Testis (tissue), 2 donors: ENCODE measurements at regions not wholly inside any gene's neighbourhood (a gene's known extent, or its start where the extent isn't known, plus 50 kb on each side); places are given as distances from the start of the nearest gene placed in this dataset.

ENCODE experiments used
- DNase-seq: peaks from one replicate; pipeline ENCODE4 v3.0.0-alpha.2; 2019
- H3K27ac ChIP-seq, 2 donors: fragments of 200-600 bp; sonication (generic); one replicate each; pipeline ENCODE4 v1.5.1; 2019
- H3K27me3 ChIP-seq: fragments of 200-600 bp; sonication (generic); one replicate; pipeline ENCODE4 v1.5.1; 2019
- H3K36me3 ChIP-seq: fragments of 200-600 bp; sonication (generic); one replicate; pipeline ENCODE4 v1.5.1; 2017; ENCODE audit warnings: low read depth; ENCODE audit errors: missing control alignments
- H3K4me1 ChIP-seq: fragments of 200-600 bp; sonication (generic); one replicate; pipeline ENCODE4 v1.5.1; 2019
- H3K4me3 ChIP-seq, 2 donors: fragments of 200-600 bp; sonication (generic); one replicate each; pipeline ENCODE4 v1.5.1; 2017 to 2019
- H3K9me3 ChIP-seq: fragments of 200-600 bp; sonication (generic); one replicate; pipeline ENCODE4 v1.5.1; 2017
- CTCF ChIP-seq, 3 experiments: fragments of 450-650 bp in 2 of 3; fragments of 200-600 bp in 1 of 3; sonication (generic) in 1 of 3; IDR thresholded peaks; one replicate each; pipeline ENCODE4 v1.5.1; 2016 to 2019; ENCODE audit warnings: antibody characterized with exemption in 3 of 3, mild to moderate bottlenecking in 2 of 3, moderate library complexity in 1 of 3
- POLR2A ChIP-seq: fragments of 450-650 bp; IDR thresholded peaks from one replicate; pipeline ENCODE4 v1.6.1; 2017; ENCODE audit warnings: antibody characterized with exemption, mild to moderate bottlenecking, moderate library complexity
- WGBS, 2 donors: methylation state at CpG; one replicate each; pipeline ENCODE4 v1.1.5; 2018; 5-methylcytosine and 5-hydroxymethylcytosine counted together
- intact Hi-C: fragments of 100-400 bp; cut with DNase I; formaldehyde crosslinking; loops from one replicate; pipeline ENCODE4 v1.15.1; 2023; ENCODE audit warnings: low total_unique reads

GRCh38 chr4:22063613-22064012 lies 115.0 kb upstream of the KCNIP4 start:
- intact Hi-C loops: no loop called here
- Histone ChIP-seq H3K27ac (no peak overlapping the region), H3K36me3 (no peaks in the 10 kb centered on the region), H3K9me3 (no peaks in the 10 kb centered on the region), H3K27me3 (no peaks in the 10 kb centered on the region), H3K4me3 (no peak overlapping the region), H3K4me1 (no peaks in the 10 kb centered on the region)
- WGBS, 2 donors: 74 to 78% methylated on average over 1 of the region's 1 CpG
- DNase-seq: no peak
- TF ChIP-seq POLR2A (no peak), CTCF (IDR thresholded peaks at IDR 0.05) (no peak)

- WGBS, 2 donors: 31 to 95% methylated on average over 3 of the region's 3 CpGs
- intact Hi-C loops: no loop called here
- no peak overlapping the region for H3K4me3 ChIP-seq
- no peak for DNase-seq
- no peak overlapping the region for H3K27ac ChIP-seq
- TF ChIP-seq CTCF (IDR thresholded peaks at IDR 0.05): no peak
- no peak for TF ChIP-seq POLR2A
- H3K27me3 ChIP-seq: no peaks in the 10 kb centered on the region
- no peaks in the 10 kb centered on the region for H3K4me1 ChIP-seq
- H3K9me3 ChIP-seq: no peaks in the 10 kb centered on the region
- no peaks in the 10 kb centered on the region for H3K36me3 ChIP-seq
Measured at GRCh38 chr4:22062676-22063075, 114.1 kb upstream of the KCNIP4 start.

DNA sequence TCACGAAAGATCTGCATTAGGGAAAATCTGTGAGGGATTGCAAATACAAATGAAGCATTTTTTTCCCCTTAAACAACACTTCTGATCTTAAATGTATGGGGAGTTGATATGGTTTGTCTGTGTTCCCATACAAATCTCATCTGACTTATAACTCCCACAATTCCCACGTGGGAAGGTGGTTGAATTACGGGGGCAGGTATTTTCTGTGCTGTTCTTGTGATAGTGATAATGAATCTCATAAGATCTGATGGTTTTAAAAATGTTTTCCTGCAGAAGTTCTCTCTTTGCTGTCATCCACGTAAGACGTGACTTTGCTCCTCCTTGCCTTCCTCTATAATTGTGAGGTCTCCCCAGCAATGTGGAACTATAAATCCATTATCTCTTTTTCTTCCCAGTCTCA lies 107.4 kb upstream of the KCNIP4 start:
- Histone ChIP-seq H3K36me3 (no peaks in the 10 kb centered on the region), H3K27me3 (no peaks in the 10 kb centered on the region), H3K4me3 (no peak overlapping the region), H3K27ac (no peak overlapping the region), H3K9me3 (no peaks in the 10 kb centered on the region), H3K4me1 (no peaks in the 10 kb centered on the region)
- DNase-seq: no peak
- intact Hi-C loops: no loop called here
- WGBS, 2 donors: 68 to 69% methylated on average over 5 of the region's 5 CpGs
- no peak for TF ChIP-seq CTCF (IDR thresholded peaks at IDR 0.05)
- TF ChIP-seq POLR2A: no peak

DNA sequence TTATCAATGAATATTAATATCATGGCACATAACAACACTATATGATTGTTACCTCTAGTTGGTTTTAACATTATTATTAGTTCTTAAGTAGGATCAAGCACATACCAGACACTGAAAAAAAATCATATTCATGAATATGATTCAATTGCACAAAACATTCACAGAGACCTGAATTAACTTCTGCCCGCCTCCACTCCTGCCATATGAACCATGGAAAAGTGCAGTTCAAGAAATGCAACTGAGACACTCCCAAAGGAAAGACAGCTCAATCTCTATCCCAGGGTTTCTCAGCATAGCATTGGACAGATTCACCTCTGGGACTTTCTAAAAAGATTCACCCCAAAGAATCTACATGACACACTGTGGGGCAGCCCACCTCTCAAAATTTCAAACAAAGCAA lies 103.5 kb upstream of the KCNIP4 start:
- Histone ChIP-seq H3K9me3 (no peaks in the 10 kb centered on the region), H3K27me3 (no peaks in the 10 kb centered on the region), H3K4me1 (no peaks in the 10 kb centered on the region), H3K4me3 (no peak overlapping the region), H3K27ac (no peak overlapping the region), H3K36me3 (no peaks in the 10 kb centered on the region)
- DNase-seq: no peak
- 90 to 91% methylated on average over 1 of the region's 1 CpG for WGBS, 2 donors
- intact Hi-C loops: no loop called here
- no peak for TF ChIP-seq POLR2A
- no peak for TF ChIP-seq CTCF (IDR thresholded peaks at IDR 0.05)

DNA sequence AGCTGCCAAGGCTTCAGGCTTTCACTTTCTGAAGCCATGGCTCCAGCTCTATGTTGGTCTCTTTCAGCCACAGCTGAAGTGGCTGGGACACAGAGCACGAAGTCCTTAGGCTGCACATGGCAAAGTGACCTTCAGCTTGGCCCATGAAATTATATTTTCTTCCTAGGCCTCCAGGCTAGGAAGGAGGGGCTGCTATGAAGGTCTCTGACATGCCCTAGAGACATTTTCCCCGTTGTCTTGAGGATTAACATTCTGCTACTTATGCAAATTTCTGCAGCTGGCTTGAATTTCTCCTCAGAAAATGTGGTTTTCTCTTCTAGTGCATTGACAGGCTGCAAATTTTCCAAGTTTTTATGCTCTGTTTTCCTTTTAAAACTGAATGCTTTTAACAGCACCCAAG lies 99.8 kb upstream of the KCNIP4 start:
- no peak overlapping the region for H3K4me3 ChIP-seq
- H3K27ac ChIP-seq: no peak overlapping the region
- intact Hi-C loops: no loop called here
- no peak for DNase-seq
- TF ChIP-seq POLR2A (no peak), CTCF (IDR thresholded peaks at IDR 0.05) (no peak)
- WGBS, 2 donors: 50 to 67% methylated on average over 2 of the region's 2 CpGs
- H3K4me1 ChIP-seq: no peaks in the 10 kb centered on the region
- no peaks in the 10 kb centered on the region for H3K36me3 ChIP-seq
- no peaks in the 10 kb centered on the region for H3K27me3 ChIP-seq
- H3K9me3 ChIP-seq: no peaks in the 10 kb centered on the region
